ENCODE measurements at regions not wholly inside any gene's neighbourhood (a gene's known extent, or its start where the extent isn't known, plus 50 kb on each side); places are given as distances from the start of the nearest gene placed in this dataset.

DNA sequence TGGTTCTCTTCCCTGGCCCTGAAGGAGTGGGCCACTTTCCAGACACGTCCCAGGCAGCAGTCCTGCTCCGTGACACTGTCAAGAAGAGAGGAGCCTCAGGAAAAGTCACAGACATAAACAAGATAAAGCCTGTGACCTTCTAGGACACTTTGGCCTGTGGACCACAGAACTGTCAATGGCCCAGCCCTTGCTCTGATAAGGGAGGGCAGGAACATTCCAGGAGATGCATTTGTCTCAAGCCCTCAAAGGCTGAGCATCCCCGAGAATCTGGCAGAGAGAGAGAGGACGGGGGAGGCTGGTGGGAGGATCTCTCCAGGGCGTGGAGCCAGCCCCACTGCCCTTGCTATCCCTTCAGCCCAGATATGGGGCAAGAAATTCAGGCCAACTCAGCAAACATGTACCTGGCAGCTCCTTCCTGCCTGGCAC, 476.4 kb downstream of the INSC start:
- TF ChIP-seq, protein P1, sequence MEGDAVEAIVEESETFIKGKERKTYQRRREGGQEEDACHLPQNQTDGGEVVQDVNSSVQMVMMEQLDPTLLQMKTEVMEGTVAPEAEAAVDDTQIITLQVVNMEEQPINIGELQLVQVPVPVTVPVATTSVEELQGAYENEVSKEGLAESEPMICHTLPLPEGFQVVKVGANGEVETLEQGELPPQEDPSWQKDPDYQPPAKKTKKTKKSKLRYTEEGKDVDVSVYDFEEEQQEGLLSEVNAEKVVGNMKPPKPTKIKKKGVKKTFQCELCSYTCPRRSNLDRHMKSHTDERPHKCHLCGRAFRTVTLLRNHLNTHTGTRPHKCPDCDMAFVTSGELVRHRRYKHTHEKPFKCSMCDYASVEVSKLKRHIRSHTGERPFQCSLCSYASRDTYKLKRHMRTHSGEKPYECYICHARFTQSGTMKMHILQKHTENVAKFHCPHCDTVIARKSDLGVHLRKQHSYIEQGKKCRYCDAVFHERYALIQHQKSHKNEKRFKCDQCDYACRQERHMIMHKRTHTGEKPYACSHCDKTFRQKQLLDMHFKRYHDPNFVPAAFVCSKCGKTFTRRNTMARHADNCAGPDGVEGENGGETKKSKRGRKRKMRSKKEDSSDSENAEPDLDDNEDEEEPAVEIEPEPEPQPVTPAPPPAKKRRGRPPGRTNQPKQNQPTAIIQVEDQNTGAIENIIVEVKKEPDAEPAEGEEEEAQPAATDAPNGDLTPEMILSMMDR (IDR thresholded peaks at IDR 0.05), result no peak
- no peaks in the 10 kb centered on the region for H3K79me2 ChIP-seq
- H3K9ac ChIP-seq, result no peak overlapping the region
- no peak overlapping the region for H3K4me2 ChIP-seq (ENCODE audit: low read length)
- no peaks in the 10 kb centered on the region for H3K36me3 ChIP-seq (ENCODE audit: control insufficient read depth, insufficient read depth, low read length)
- no peak overlapping the region for H3K4me3 ChIP-seq (ENCODE audit: low read depth, low read length)
- no peak overlapping the region for H2AFZ ChIP-seq
- no peak overlapping the region for H3K27ac ChIP-seq
- H3K9me3 ChIP-seq (ENCODE audit: control insufficient read depth, low read length), result no peaks in the 10 kb centered on the region
- no peaks in the 10 kb centered on the region for H3K4me1 ChIP-seq
- H3K27me3 ChIP-seq (ENCODE audit: control insufficient read depth, insufficient read depth, low read length), result no peaks in the 10 kb centered on the region

DNA sequence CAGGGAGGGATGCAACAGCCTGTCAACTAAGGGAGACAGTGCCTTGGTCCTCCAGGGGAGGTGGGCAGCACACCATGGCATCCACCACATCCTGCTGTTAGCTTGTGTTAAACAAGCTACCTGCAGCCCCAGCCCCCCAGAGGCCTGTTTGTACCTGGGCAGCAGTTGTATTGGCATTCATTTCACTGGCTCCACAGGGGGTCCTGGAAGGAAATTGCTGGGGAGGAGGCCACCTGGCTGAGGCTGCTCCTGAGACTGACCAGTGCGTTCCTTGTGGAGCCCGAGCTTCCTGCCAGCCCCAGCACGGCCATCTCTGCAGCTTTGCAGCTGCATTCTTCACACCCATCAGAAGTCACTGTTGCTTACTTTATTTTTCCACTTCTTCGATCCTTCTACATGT, 479.9 kb downstream of the INSC start:
- no peak overlapping the region for H3K4me3 ChIP-seq (ENCODE audit: low read depth, low read length)
- H3K9ac ChIP-seq, result no peak overlapping the region
- no peak overlapping the region for H3K4me2 ChIP-seq (ENCODE audit: low read length)
- H3K79me2 ChIP-seq, result no peaks in the 10 kb centered on the region
- TF ChIP-seq, protein P1 (IDR thresholded peaks at IDR 0.05), result no peak
- H3K27ac ChIP-seq, result no peak overlapping the region
- H3K27me3 ChIP-seq (ENCODE audit: control insufficient read depth, insufficient read depth, low read length), result no peaks in the 10 kb centered on the region
- H3K9me3 ChIP-seq (ENCODE audit: control insufficient read depth, low read length), result no peaks in the 10 kb centered on the region
- no peak overlapping the region for H2AFZ ChIP-seq
- no peaks in the 10 kb centered on the region for H3K4me1 ChIP-seq
- no peaks in the 10 kb centered on the region for H3K36me3 ChIP-seq (ENCODE audit: control insufficient read depth, insufficient read depth, low read length)

DNA sequence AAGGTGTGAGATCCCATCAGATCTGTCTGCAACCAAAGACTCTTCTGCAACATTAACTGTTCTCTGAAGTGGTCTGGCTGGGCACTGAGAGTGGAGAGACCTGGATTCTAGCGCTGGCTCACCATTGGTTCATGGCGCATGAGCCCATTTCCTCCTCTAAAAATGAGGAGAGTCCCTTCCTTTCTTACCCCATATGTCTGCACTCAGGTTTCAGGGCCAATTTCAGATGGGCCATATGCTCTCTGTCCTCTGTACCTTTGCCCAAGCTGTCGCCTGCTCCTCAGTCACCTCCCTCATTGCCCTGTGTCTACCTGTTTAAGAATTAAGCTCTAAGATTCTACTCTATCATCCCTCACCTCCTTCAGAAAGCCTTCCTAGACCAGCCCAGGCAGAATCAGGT, 484.7 kb downstream of the INSC start:
- TF ChIP-seq, protein P1 (IDR thresholded peaks at IDR 0.05), result no peak
- no peaks in the 10 kb centered on the region for H3K79me2 ChIP-seq
- H3K4me3 ChIP-seq (ENCODE audit: low read depth, low read length), result no peak overlapping the region
- no peaks in the 10 kb centered on the region for H3K4me1 ChIP-seq
- H3K27me3 ChIP-seq (ENCODE audit: control insufficient read depth, insufficient read depth, low read length), result no peaks in the 10 kb centered on the region
- no peak overlapping the region for H3K4me2 ChIP-seq (ENCODE audit: low read length)
- no peaks in the 10 kb centered on the region for H3K36me3 ChIP-seq (ENCODE audit: control insufficient read depth, insufficient read depth, low read length)
- no peak overlapping the region for H3K9ac ChIP-seq
- no peaks in the 10 kb centered on the region for H3K9me3 ChIP-seq (ENCODE audit: control insufficient read depth, low read length)
- no peak overlapping the region for H2AFZ ChIP-seq
- no peak overlapping the region for H3K27ac ChIP-seq

DNA sequence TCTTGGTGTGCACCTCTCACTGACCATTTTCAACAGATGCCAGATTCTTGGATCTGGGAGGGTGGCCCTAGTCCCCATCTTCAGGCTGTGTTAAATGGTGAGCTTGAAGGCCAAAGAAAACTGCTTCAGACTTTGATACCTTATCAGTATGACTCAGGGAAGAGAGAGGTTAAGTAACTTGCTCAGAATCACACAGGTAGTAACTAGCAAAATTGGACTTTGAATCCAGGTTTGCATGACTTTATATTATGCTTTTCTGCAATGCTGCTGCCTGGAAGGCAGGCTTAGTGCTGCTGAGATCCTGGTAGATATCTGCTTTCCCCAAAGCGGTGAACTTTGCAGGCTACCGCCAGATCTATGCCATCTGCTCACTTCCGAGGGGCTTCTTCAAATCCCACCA, 487.3 kb downstream of the INSC start:
- no peak overlapping the region for H3K27ac ChIP-seq
- no peaks in the 10 kb centered on the region for H3K4me1 ChIP-seq

More for the DNA sequence above, 487.3 kb downstream of the INSC start:
- H3K9ac ChIP-seq, result no peak overlapping the region
- no peaks in the 10 kb centered on the region for H3K79me2 ChIP-seq
- TF ChIP-seq, protein P1 (IDR thresholded peaks at IDR 0.05), result no peak
- H2AFZ ChIP-seq, result no peak overlapping the region
- no peaks in the 10 kb centered on the region for H3K9me3 ChIP-seq (ENCODE audit: control insufficient read depth, low read length)
- no peaks in the 10 kb centered on the region for H3K27me3 ChIP-seq (ENCODE audit: control insufficient read depth, insufficient read depth, low read length)
- no peaks in the 10 kb centered on the region for H3K36me3 ChIP-seq (ENCODE audit: control insufficient read depth, insufficient read depth, low read length)
- H3K4me2 ChIP-seq (ENCODE audit: low read length), result no peak overlapping the region
- no peak overlapping the region for H3K4me3 ChIP-seq (ENCODE audit: low read depth, low read length)
